ENCODE measurements at regions not wholly inside any gene's neighbourhood (a gene's known extent, or its start where the extent isn't known, plus 50 kb on each side); places are given as distances from the start of the nearest gene placed in this dataset.

GRCh38 chr2:137824501-137824900 is 139.8 kb upstream of the HNMT start:
- no peak for DNase-seq (ENCODE audit: low spot score)

GRCh38 chr2:137826373-137827372 is 137.6 kb upstream of the HNMT start:
- DNase-seq (ENCODE audit: low spot score): no peak

- DNase-seq (ENCODE audit: low spot score): no peak
These were observed 135.6 kb upstream of the HNMT start for GRCh38 chr2:137828624-137829023.

GRCh38 chr2:137829251-137829650 is 135.0 kb upstream of the HNMT start:
- DNase-seq (ENCODE audit: low spot score): no peak

GRCh38 chr2:137834760-137835379 is 129.4 kb upstream of the HNMT start:
- no peak for DNase-seq (ENCODE audit: low spot score)

GRCh38 chr2:137836671-137837070 is 127.6 kb upstream of the HNMT start:
- no peak for DNase-seq (ENCODE audit: low spot score)

- no peak for DNase-seq (ENCODE audit: low spot score)
These were observed 126.4 kb upstream of the HNMT start for GRCh38 chr2:137837830-137838229.

GRCh38 chr2:137838255-137839092 is 125.8 kb upstream of the HNMT start:
- peak; percentile 37 for DNase-seq (ENCODE audit: low spot score)

- DNase-seq (ENCODE audit: low spot score): no peak
These were observed 121.8 kb upstream of the HNMT start for GRCh38 chr2:137842430-137842829.

GRCh38 chr2:137842952-137843351 is 121.3 kb upstream of the HNMT start:
- no peak for DNase-seq (ENCODE audit: low spot score)

- DNase-seq (ENCODE audit: low spot score): no peak
These were observed 118.9 kb upstream of the HNMT start for GRCh38 chr2:137845422-137845821.

GRCh38 chr2:137846993-137847392 is 117.3 kb upstream of the HNMT start:
- DNase-seq (ENCODE audit: low spot score): no peak

GRCh38 chr2:137847443-137847842 is 116.8 kb upstream of the HNMT start:
- no peak for DNase-seq (ENCODE audit: low spot score)

GRCh38 chr2:137857881-137858280 is 106.4 kb upstream of the HNMT start:
- DNase-seq (ENCODE audit: low spot score): no peak

GRCh38 chr2:137862651-137863050 is 101.6 kb upstream of the HNMT start:
- DNase-seq (ENCODE audit: low spot score): no peak

- peak; percentile 24 for DNase-seq (ENCODE audit: low spot score)
These were observed 98.2 kb upstream of the HNMT start for GRCh38 chr2:137865954-137866540.

- DNase-seq (ENCODE audit: low spot score): no peak
These were observed 93.6 kb upstream of the HNMT start for GRCh38 chr2:137870682-137871081.

GRCh38 chr2:137872577-137872976 is 91.7 kb upstream of the HNMT start:
- DNase-seq (ENCODE audit: low spot score): no peak

GRCh38 chr2:137873536-137874244 is 90.6 kb upstream of the HNMT start:
- no peak for DNase-seq (ENCODE audit: low spot score)

GRCh38 chr2:137879121-137879520 is 85.2 kb upstream of the HNMT start:
- no peak for DNase-seq (ENCODE audit: low spot score)

- DNase-seq (ENCODE audit: low spot score): no peak
These were observed 82.6 kb upstream of the HNMT start for GRCh38 chr2:137881711-137882110.

All from globus pallidus (tissue), 1 donor.